H1 (cell line): ENCODE measurements at regions not wholly inside any gene's neighbourhood (a gene's known extent, or its start where the extent isn't known, plus 50 kb on each side); places are given as distances from the start of the nearest gene placed in this dataset.

ENCODE experiments used
- CTCF ChIA-PET: fragments of 300-600 bp; sonication (Branson Sonifier 250); formaldehyde crosslinking; loops from one replicate; lab custom pipeline; 2021; ENCODE audit not compliant: partially characterized antibody; lab: Charles Lee
- POLR2A ChIA-PET: fragments of 300-600 bp; sonication (Branson Sonifier 250); formaldehyde crosslinking; loops from one replicate; lab custom pipeline; 2021; ENCODE audit warnings: inconsistent platforms; ENCODE audit not compliant: partially characterized antibody; lab: Charles Lee
- DNase-seq, 2 experiments: peaks; one replicate each; pipeline versions ENCODE4 v3.0.0 to v3.0.0-alpha.2; 2010 to 2022; ENCODE audit warnings: low spot score in 2 of 2, low read depth in 1 of 2, mixed read lengths in 1 of 2
- FAIRE-seq: peaks from 2 replicates; lab custom pipeline; 2011; peaks lifted over from hg19 to GRCh38; lab: Jason Lieb, UNC
- H2AFZ ChIP-seq: 2 replicates; pipeline ENCODE4 v1.8.1; 2012; ENCODE audit warnings: low read length, inconsistent platforms
- H2AK5ac ChIP-seq: 2 replicates; pipeline ENCODE4 v1.6.1; 2013; ENCODE audit warnings: low read depth, low read length
- H2BK120ac ChIP-seq: replicated peaks from 2 replicates; pipeline ENCODE3; 2013; ENCODE audit warnings: low read depth, low read length, inconsistent platforms
- H2BK12ac ChIP-seq: 2 replicates; pipeline ENCODE4 v1.6.1; 2013; ENCODE audit warnings: low read depth, low read length
- H2BK15ac ChIP-seq: 2 replicates; pipeline ENCODE4 v1.6.1; 2013; ENCODE audit warnings: low read length
- H2BK20ac ChIP-seq: 2 replicates; pipeline ENCODE4 v1.6.1; 2013; ENCODE audit warnings: low read length
- H2BK5ac ChIP-seq: 2 replicates; pipeline ENCODE4 v1.6.1; 2013; ENCODE audit warnings: low read depth, low read length
- H3K14ac ChIP-seq: 2 replicates; pipeline ENCODE4 v1.6.1; 2013; ENCODE audit warnings: inconsistent platforms; ENCODE audit not compliant: insufficient read length
- H3K18ac ChIP-seq: 2 replicates; pipeline ENCODE4 v1.6.1; 2013; ENCODE audit warnings: low read length; ENCODE audit errors: extremely low read depth
- H3K23ac ChIP-seq: 2 replicates; pipeline ENCODE4 v1.6.1; 2013; ENCODE audit warnings: inconsistent platforms; ENCODE audit not compliant: insufficient read length
- H3K23me2 ChIP-seq: 2 replicates; pipeline ENCODE4 v1.6.1; 2013; ENCODE audit warnings: low read depth, low read length
- H3K27ac ChIP-seq: 2 replicates; pipeline ENCODE4 v1.6.1; 2011; ENCODE audit warnings: low read depth, low read length, inconsistent platforms
- H3K27me3 ChIP-seq, 4 experiments: replicated peaks in 1 of 4; 1 replicate in 1 of 4; 2 replicates in 3 of 4; pipeline versions ENCODE4 v1.6.1 to v1.8.1; 2011 to 2013; ENCODE audit warnings: low read length in 3 of 4, mild to moderate bottlenecking in 3 of 4, inconsistent platforms in 2 of 4, mixed read lengths in 2 of 4, moderate library complexity in 1 of 4; ENCODE audit not compliant: control insufficient read depth in 3 of 4, insufficient read depth in 3 of 4; ENCODE audit errors: extremely low read depth in 1 of 4
- H3K36me3 ChIP-seq, 4 experiments: 2 replicates each; pipeline versions ENCODE4 v1.6.1 to v1.8.1; 2011 to 2013; ENCODE audit warnings: mild to moderate bottlenecking in 4 of 4, low read length in 3 of 4, moderate library complexity in 2 of 4, control low read depth in 1 of 4, inconsistent platforms in 1 of 4; ENCODE audit not compliant: insufficient read depth in 4 of 4, control insufficient read depth in 2 of 4
- H3K4ac ChIP-seq: replicated peaks from 2 replicates; pipeline ENCODE3; 2013; ENCODE audit warnings: low read length, low read depth, mixed read lengths, inconsistent platforms; ENCODE audit not compliant: insufficient read length
- H3K4me1 ChIP-seq, 4 experiments: replicated peaks in 1 of 4; 1 replicate in 1 of 4; 2 replicates in 3 of 4; pipeline versions ENCODE4 v1.6.1 to v1.8.1; 2011 to 2013; ENCODE audit warnings: low read length in 3 of 4, inconsistent platforms in 2 of 4, mixed read lengths in 1 of 4; ENCODE audit not compliant: insufficient read depth in 4 of 4, control insufficient read depth in 3 of 4
- H3K4me2 ChIP-seq, 2 experiments: 2 replicates each; pipeline versions ENCODE4 v1.6.1 to v1.8.1; 2011 to 2013; ENCODE audit warnings: low read depth in 2 of 2, low read length in 2 of 2, control low read depth in 1 of 2, inconsistent platforms in 1 of 2, mild to moderate bottlenecking in 1 of 2; ENCODE audit not compliant: insufficient read depth in 1 of 2
- H3K4me3 ChIP-seq, 4 experiments: fragments of 200-600, 300-600 bp in 1 of 4; sonication (generic), shearing (Covaris generic), sonication (Bioruptor Twin) in 1 of 4; 2 replicates each; pipeline versions ENCODE4 v1.5.1 to v1.8.1; 2011 to 2016; ENCODE audit warnings: low read length in 4 of 4, low read depth in 3 of 4, control low read depth in 2 of 4, inconsistent platforms in 2 of 4, mild to moderate bottlenecking in 2 of 4, mixed read lengths in 1 of 4, moderate library complexity in 1 of 4; ENCODE audit not compliant: insufficient read depth in 2 of 4; ENCODE audit errors: extremely low read depth in 1 of 4
- H3K56ac ChIP-seq: replicated peaks from 2 replicates; pipeline ENCODE3; 2013; ENCODE audit warnings: low read depth, mild to moderate bottlenecking, mixed read lengths, low read length, inconsistent platforms; ENCODE audit not compliant: insufficient read length
- H3K79me1 ChIP-seq: 2 replicates; pipeline ENCODE4 v1.6.1; 2013; ENCODE audit warnings: low read depth, low read length, control low read depth
- H3K79me2 ChIP-seq, 2 experiments: 2 replicates each; pipeline versions ENCODE4 v1.6.1 to v1.8.1; 2012 to 2013; ENCODE audit warnings: low read length in 2 of 2, mild to moderate bottlenecking in 2 of 2, inconsistent platforms in 1 of 2; ENCODE audit not compliant: insufficient read depth in 2 of 2, control insufficient read depth in 1 of 2
- H3K9ac ChIP-seq, 4 experiments: replicated peaks in 1 of 4; 1 replicate in 1 of 4; 2 replicates in 3 of 4; pipeline versions ENCODE4 v1.6.1 to v1.8.1; 2011 to 2013; ENCODE audit warnings: low read depth in 3 of 4, low read length in 3 of 4, control low read depth in 2 of 4, mild to moderate bottlenecking in 2 of 4, moderate library complexity in 2 of 4, inconsistent platforms in 1 of 4; ENCODE audit errors: extremely low read depth in 1 of 4
- H3K9me3 ChIP-seq, 2 experiments: 2 replicates each; pipeline versions ENCODE4 v1.6.1 to v1.8.1; 2012 to 2013; ENCODE audit warnings: mild to moderate bottlenecking in 2 of 2, moderate library complexity in 2 of 2, control low read depth in 1 of 2, inconsistent platforms in 1 of 2, low read depth in 1 of 2, low read length in 1 of 2, mixed read lengths in 1 of 2; ENCODE audit not compliant: insufficient read depth in 2 of 2
- H4K20me1 ChIP-seq, 2 experiments: replicated peaks in 1 of 2; 2 replicates each; pipeline versions ENCODE3 to v1.8.1; 2011 to 2013; ENCODE audit warnings: inconsistent platforms in 2 of 2, low read length in 2 of 2, mild to moderate bottlenecking in 1 of 2; ENCODE audit not compliant: insufficient read depth in 2 of 2, control insufficient read depth in 1 of 2
- H4K5ac ChIP-seq: 2 replicates; pipeline ENCODE4 v1.6.1; 2013; ENCODE audit warnings: low read length, low read depth, mixed read lengths, inconsistent platforms; ENCODE audit not compliant: insufficient read length
- H4K8ac ChIP-seq: 2 replicates; pipeline ENCODE4 v1.8.0; 2013; ENCODE audit warnings: mild to moderate bottlenecking, moderate library complexity, low read length, inconsistent platforms; ENCODE audit not compliant: insufficient read depth; ENCODE audit errors: extremely low read depth
- H4K91ac ChIP-seq: replicated peaks from 2 replicates; pipeline ENCODE3; 2013; ENCODE audit warnings: low read length, mixed read lengths, inconsistent platforms; ENCODE audit not compliant: insufficient read length
- WGBS, 2 experiments: shearing (Covaris generic) in 1 of 2; methylation state at CpG; one replicate each; pipeline versions ENCODE4 v1.1.6 to v1.1.7; 2013 to 2015; ENCODE audit warnings: low lambda C conversion rate in 2 of 2, mixed read lengths in 2 of 2, inconsistent platforms in 1 of 2, low coverage in 1 of 2, missing lambda C conversion rate in 1 of 2; ENCODE audit not compliant: insufficient replicate concordance in 2 of 2, insufficient coverage in 1 of 2, insufficient read length in 1 of 2; ENCODE audit errors: extremely low coverage in 1 of 2, missing lambda C conversion rate in 1 of 2; 5-methylcytosine and 5-hydroxymethylcytosine counted together
- TF ChIP-seq, protein P1 (sequence below): IDR thresholded peaks from 2 replicates; pipeline ENCODE4 v1.6.1; 2011; ENCODE audit warnings: low read length, improper control_type of control experiment

DNA sequence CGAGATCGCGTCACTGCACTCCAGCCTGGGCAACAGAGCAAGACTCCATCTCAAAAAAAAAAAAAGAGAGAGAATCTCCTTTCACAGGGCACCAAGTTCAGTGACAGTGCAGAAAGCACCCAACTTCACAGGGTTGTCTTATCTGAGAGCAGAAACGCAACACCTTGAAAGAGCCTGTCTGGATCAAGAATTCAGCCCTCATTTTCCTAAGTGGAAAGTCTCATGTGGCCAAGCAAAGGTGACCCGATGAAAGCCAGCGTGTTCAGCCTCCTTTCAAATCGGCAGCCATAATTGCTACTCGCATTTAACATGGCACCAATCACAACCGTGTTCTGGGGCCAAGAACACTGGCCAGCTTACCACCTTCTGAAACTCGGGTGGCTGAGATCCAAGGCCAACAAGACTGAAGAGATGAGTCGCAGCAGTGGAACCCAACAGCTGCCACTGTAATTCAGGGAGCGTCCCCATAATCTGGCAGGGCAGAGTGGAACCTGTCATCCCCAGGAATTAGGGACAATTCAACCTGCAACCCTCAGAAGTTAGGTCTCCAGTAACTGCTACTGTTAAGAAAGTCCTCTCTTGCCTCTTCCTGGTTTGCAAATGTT, 536.7 kb upstream of the JARID2 start:
- H3K27me3 ChIP-seq: no peaks in the 10 kb centered on the region
- H3K18ac ChIP-seq: no peak overlapping the region
- H3K79me1 ChIP-seq: no peaks in the 10 kb centered on the region
- H4K20me1 ChIP-seq: no peaks in the 10 kb centered on the region
- no peak overlapping the region for H2BK5ac ChIP-seq
- no peak overlapping the region for H4K91ac ChIP-seq
- no peaks in the 10 kb centered on the region for H3K23me2 ChIP-seq
- POLR2A ChIA-PET: no interaction called here
- WGBS, 2 experiments: 96% methylated on average over 12 of the region's 12 CpGs; no CpG with 5 or more reads in 1 of the 2 experiments
- H2BK12ac ChIP-seq: no peak overlapping the region
- H3K56ac ChIP-seq: no peak overlapping the region
- no peak overlapping the region for H3K23ac ChIP-seq
- no peak for FAIRE-seq
- H2BK20ac ChIP-seq: no peak overlapping the region
- peaks cover 0 to 3% (median 0%) of the 10 kb centered on the region in 4 experiments; a peak in 1 of 7 replicates for H3K4me1 ChIP-seq
- no peak overlapping the region for H2BK120ac ChIP-seq
- no peak overlapping the region for H3K4me3 ChIP-seq
- H3K79me2 ChIP-seq: no peaks in the 10 kb centered on the region
- H2AFZ ChIP-seq: no peak overlapping the region
- no peak for DNase-seq
- no peak overlapping the region for H3K14ac ChIP-seq
- H3K36me3 ChIP-seq: no peaks in the 10 kb centered on the region
- no peak overlapping the region for H3K4me2 ChIP-seq
- no peak overlapping the region for H2AK5ac ChIP-seq
- no peak overlapping the region for H3K27ac ChIP-seq
- no peak overlapping the region for H3K9ac ChIP-seq
- no peak overlapping the region; the same call in 1 of the 2 replicates for H4K8ac ChIP-seq
- H3K9me3 ChIP-seq: no peaks in the 10 kb centered on the region; a peak in 1 of 4 replicates
- H3K4ac ChIP-seq: no peak overlapping the region
- H2BK15ac ChIP-seq: no peak overlapping the region
- CTCF ChIA-PET: interaction anchor here (0.7 to 1.1 kb wide), 4 partner anchors 73 to 497 kb away, joined by 3 to 4 read pairs (median 3); no protein-coding TSS in a partner anchor
- H4K5ac ChIP-seq: no peak overlapping the region
- TF ChIP-seq, protein P1, sequence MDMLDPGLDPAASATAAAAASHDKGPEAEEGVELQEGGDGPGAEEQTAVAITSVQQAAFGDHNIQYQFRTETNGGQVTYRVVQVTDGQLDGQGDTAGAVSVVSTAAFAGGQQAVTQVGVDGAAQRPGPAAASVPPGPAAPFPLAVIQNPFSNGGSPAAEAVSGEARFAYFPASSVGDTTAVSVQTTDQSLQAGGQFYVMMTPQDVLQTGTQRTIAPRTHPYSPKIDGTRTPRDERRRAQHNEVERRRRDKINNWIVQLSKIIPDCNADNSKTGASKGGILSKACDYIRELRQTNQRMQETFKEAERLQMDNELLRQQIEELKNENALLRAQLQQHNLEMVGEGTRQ: no peak
